IMR-90 (cell line): ENCODE measurements at regions not wholly inside any gene's neighbourhood (a gene's known extent, or its start where the extent isn't known, plus 50 kb on each side); places are given as distances from the start of the nearest gene placed in this dataset.

Experiments used
- CEBPB ChIP-seq: IDR thresholded peaks from 2 replicates; pipeline ENCODE4 v1.6.1; 2012; ENCODE audit warnings: low read depth, low read length, improper control_type of control experiment
- CTCF ChIP-seq: conservative IDR thresholded peaks from 2 replicates; pipeline ENCODE4 v1.5.1; 2012; ENCODE audit warnings: mild to moderate bottlenecking, low read depth, low read length, improper control_type of control experiment
- ELK1 ChIP-seq: fragments of 150-350 bp; IDR thresholded peaks from 2 replicates; pipeline ENCODE4 v1.6.1; 2016; ENCODE audit warnings: low read depth, mild to moderate bottlenecking, low read length, moderate library complexity, borderline replicate concordance
- POLR2A ChIP-seq: IDR thresholded peaks from 2 replicates; pipeline ENCODE4 v1.6.1; 2012; ENCODE audit warnings: mild to moderate bottlenecking, low read depth, low read length
- RAD21 ChIP-seq: IDR thresholded peaks from 2 replicates; pipeline ENCODE4 v1.6.1; 2012; ENCODE audit warnings: low read length, improper control_type of control experiment
- RFX5 ChIP-seq: IDR thresholded peaks from 2 replicates; pipeline ENCODE4 v1.8.0; 2012; ENCODE audit warnings: low read depth, mild to moderate bottlenecking, low read length, moderate library complexity
- SMC3 ChIP-seq: fragments of 150-350 bp; IDR thresholded peaks from 2 replicates; pipeline ENCODE4 v1.6.1; 2016; ENCODE audit warnings: low read depth, mild to moderate bottlenecking, antibody characterized with exemption, low read length, moderate library complexity

GRCh38 chr17:20702692-20703091 is 123.2 kb downstream of the CDRT15L2 start:
- TF ChIP-seq CTCF (no peak), POLR2A (no peak), SMC3 (no peak), CEBPB (no peak), RFX5 (no peak), ELK1 (no peak), RAD21 (no peak)
